Gastrocnemius medialis (tissue), 4 donors: ENCODE measurements at regions not wholly inside any gene's neighbourhood (a gene's known extent, or its start where the extent isn't known, plus 50 kb on each side); places are given as distances from the start of the nearest gene placed in this dataset.

Source experiments
- POLR2A ChIP-seq, 2 donors: fragments of 450-650 bp; IDR thresholded peaks; one replicate each; pipeline ENCODE4 v1.6.1; 2017; ENCODE audit warnings: antibody characterized with exemption in 2 of 2, mild to moderate bottlenecking in 2 of 2, moderate library complexity in 2 of 2
- TF ChIP-seq, protein P1 (sequence below), 5 experiments: fragments of 450-650 bp in 3 of 5; fragments of 200-600 bp in 2 of 5; sonication (generic) in 2 of 5; IDR thresholded peaks in 4 of 5; conservative IDR thresholded peaks in 1 of 5; 1 replicate in 4 of 5; 2 replicates in 1 of 5; pipeline ENCODE4 v1.5.1; 2016 to 2019; ENCODE audit warnings: antibody characterized with exemption in 5 of 5, mild to moderate bottlenecking in 3 of 5, moderate library complexity in 3 of 5

DNA sequence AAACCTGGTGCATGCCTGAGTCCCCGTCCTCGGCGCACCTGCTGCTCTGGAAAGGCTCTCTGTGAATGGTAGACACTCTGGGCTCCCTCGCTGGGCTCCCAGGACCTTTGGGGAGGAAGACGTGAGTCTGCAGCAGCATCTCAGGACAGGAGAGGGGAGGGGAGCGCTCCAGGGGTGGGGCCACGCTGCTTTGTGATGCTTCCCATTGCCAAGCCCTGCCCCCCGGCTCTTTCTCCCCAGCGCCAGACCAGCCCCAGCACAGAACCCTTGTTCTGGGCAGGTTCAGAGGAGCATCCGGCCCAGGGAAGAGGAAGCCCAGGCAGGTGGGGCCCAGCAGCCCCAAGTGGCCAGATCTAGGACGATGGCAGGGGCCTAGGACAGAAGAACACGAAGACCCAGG is 111.2 kb downstream of the BRD1 start:
- TF ChIP-seq, protein P1, sequence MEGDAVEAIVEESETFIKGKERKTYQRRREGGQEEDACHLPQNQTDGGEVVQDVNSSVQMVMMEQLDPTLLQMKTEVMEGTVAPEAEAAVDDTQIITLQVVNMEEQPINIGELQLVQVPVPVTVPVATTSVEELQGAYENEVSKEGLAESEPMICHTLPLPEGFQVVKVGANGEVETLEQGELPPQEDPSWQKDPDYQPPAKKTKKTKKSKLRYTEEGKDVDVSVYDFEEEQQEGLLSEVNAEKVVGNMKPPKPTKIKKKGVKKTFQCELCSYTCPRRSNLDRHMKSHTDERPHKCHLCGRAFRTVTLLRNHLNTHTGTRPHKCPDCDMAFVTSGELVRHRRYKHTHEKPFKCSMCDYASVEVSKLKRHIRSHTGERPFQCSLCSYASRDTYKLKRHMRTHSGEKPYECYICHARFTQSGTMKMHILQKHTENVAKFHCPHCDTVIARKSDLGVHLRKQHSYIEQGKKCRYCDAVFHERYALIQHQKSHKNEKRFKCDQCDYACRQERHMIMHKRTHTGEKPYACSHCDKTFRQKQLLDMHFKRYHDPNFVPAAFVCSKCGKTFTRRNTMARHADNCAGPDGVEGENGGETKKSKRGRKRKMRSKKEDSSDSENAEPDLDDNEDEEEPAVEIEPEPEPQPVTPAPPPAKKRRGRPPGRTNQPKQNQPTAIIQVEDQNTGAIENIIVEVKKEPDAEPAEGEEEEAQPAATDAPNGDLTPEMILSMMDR (IDR thresholded peaks at IDR 0.05 in 4 of 5, conservative IDR thresholded peaks at IDR 0.05 in 1 of 5): no peak
- no peak for TF ChIP-seq POLR2A (IDR thresholded peaks at IDR 0.05)
